Liver (tissue), 3 donors: ENCODE measurements at regions not wholly inside any gene's neighbourhood (a gene's known extent, or its start where the extent isn't known, plus 50 kb on each side); places are given as distances from the start of the nearest gene placed in this dataset.

Source experiments
- GABPA ChIP-seq, 2 donors: IDR thresholded peaks in 1 of 2; conservative IDR thresholded peaks in 1 of 2; 2 replicates each; pipeline ENCODE4 v1.6.1; 2016; ENCODE audit warnings: antibody characterized with exemption in 2 of 2, mild to moderate bottlenecking in 1 of 2, moderate library complexity in 1 of 2
- JUND ChIP-seq, 2 donors: IDR thresholded peaks; 2 replicates each; pipeline ENCODE4 v1.6.1; 2016; ENCODE audit warnings: antibody characterized with exemption in 2 of 2
- MAX ChIP-seq: IDR thresholded peaks from 2 replicates; pipeline ENCODE4 v1.6.1; 2016; ENCODE audit warnings: antibody characterized with exemption
- RAD21 ChIP-seq, 2 donors: IDR thresholded peaks; 2 replicates each; pipeline ENCODE4 v1.6.1; 2016; ENCODE audit warnings: antibody characterized with exemption in 2 of 2, mild to moderate bottlenecking in 2 of 2
- SP1 ChIP-seq: IDR thresholded peaks from 2 replicates; pipeline ENCODE4 v1.6.1; 2018; ENCODE audit warnings: antibody characterized with exemption, mild to moderate bottlenecking
- TAF1 ChIP-seq: conservative IDR thresholded peaks from 2 replicates; pipeline ENCODE4 v1.6.1; 2016; ENCODE audit warnings: antibody characterized with exemption, mild to moderate bottlenecking
- YY1 ChIP-seq: IDR thresholded peaks from 2 replicates; pipeline ENCODE4 v1.6.1; 2016; ENCODE audit warnings: antibody characterized with exemption, mild to moderate bottlenecking
- TF ChIP-seq, protein P1 (sequence below): fragments of 150-350 bp; IDR thresholded peaks from 2 replicates; pipeline ENCODE4 v1.5.1; 2017; ENCODE audit warnings: improper control_type of control experiment, low read depth, low read length; ENCODE audit not compliant: missing input control
- TF ChIP-seq, protein P2 (sequence below): IDR thresholded peaks from 2 replicates; pipeline ENCODE4 v1.6.1; 2016; ENCODE audit warnings: antibody characterized with exemption, mild to moderate bottlenecking
- donor health status: healthy.
- donor health status: healthy.

DNA sequence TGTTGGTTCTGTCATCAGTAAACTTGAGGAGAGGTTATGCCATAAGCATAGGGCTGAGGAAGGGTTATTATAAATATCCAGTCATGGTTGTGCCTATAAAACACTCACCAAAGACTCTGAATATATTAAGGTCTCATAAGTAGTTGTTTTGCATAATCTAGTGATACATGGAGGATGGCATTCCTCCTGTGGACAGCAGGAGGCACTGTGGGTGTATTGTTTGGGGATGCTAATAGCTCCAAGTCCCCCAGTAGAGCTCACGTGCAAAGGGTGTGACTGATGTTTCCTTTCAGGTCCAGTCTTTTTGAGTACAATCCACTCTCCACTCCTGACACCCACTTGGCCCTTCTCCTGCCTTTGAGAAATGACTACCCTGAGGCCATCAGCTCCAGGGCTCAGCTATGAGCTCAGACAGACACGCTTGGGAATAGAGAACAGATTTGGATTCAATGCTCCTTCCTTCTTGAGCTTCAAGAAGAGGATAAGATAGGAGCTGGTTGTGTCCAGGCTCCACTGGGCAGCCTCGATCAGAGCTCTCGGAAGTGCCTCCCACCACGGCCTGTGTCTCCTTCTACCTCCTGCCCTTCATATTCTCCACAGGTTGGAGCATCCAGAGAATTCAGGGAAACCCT lies 85.2 kb upstream of the IGLL5 start:
- no peak for TF ChIP-seq TAF1
- no peak for TF ChIP-seq JUND (IDR thresholded peaks at IDR 0.05)
- TF ChIP-seq, protein P1, sequence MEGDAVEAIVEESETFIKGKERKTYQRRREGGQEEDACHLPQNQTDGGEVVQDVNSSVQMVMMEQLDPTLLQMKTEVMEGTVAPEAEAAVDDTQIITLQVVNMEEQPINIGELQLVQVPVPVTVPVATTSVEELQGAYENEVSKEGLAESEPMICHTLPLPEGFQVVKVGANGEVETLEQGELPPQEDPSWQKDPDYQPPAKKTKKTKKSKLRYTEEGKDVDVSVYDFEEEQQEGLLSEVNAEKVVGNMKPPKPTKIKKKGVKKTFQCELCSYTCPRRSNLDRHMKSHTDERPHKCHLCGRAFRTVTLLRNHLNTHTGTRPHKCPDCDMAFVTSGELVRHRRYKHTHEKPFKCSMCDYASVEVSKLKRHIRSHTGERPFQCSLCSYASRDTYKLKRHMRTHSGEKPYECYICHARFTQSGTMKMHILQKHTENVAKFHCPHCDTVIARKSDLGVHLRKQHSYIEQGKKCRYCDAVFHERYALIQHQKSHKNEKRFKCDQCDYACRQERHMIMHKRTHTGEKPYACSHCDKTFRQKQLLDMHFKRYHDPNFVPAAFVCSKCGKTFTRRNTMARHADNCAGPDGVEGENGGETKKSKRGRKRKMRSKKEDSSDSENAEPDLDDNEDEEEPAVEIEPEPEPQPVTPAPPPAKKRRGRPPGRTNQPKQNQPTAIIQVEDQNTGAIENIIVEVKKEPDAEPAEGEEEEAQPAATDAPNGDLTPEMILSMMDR: peak; percentile 43
- no peak for TF ChIP-seq MAX
- TF ChIP-seq GABPA (IDR thresholded peaks at IDR 0.05 in 1 of 2, conservative IDR thresholded peaks at IDR 0.05 in 1 of 2): no peak
- TF ChIP-seq SP1: no peak
- TF ChIP-seq YY1: no peak
- peak; percentile 65 to 78 for TF ChIP-seq RAD21 (IDR thresholded peaks at IDR 0.05)
- TF ChIP-seq, protein P2, sequence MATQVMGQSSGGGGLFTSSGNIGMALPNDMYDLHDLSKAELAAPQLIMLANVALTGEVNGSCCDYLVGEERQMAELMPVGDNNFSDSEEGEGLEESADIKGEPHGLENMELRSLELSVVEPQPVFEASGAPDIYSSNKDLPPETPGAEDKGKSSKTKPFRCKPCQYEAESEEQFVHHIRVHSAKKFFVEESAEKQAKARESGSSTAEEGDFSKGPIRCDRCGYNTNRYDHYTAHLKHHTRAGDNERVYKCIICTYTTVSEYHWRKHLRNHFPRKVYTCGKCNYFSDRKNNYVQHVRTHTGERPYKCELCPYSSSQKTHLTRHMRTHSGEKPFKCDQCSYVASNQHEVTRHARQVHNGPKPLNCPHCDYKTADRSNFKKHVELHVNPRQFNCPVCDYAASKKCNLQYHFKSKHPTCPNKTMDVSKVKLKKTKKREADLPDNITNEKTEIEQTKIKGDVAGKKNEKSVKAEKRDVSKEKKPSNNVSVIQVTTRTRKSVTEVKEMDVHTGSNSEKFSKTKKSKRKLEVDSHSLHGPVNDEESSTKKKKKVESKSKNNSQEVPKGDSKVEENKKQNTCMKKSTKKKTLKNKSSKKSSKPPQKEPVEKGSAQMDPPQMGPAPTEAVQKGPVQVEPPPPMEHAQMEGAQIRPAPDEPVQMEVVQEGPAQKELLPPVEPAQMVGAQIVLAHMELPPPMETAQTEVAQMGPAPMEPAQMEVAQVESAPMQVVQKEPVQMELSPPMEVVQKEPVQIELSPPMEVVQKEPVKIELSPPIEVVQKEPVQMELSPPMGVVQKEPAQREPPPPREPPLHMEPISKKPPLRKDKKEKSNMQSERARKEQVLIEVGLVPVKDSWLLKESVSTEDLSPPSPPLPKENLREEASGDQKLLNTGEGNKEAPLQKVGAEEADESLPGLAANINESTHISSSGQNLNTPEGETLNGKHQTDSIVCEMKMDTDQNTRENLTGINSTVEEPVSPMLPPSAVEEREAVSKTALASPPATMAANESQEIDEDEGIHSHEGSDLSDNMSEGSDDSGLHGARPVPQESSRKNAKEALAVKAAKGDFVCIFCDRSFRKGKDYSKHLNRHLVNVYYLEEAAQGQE: no peak
